ENCODE measurements at regions not wholly inside any gene's neighbourhood (a gene's known extent, or its start where the extent isn't known, plus 50 kb on each side); places are given as distances from the start of the nearest gene placed in this dataset.

GRCh38 chr6:139522511-139523220 is 148.2 kb upstream of the CITED2 start:
- no peak overlapping the region for H3K27ac ChIP-seq
- H3K36me3 ChIP-seq (replicated peaks; ENCODE audit: insufficient read depth, low read depth), result no peaks in the 10 kb centered on the region
- no peaks in the 10 kb centered on the region for H4K20me1 ChIP-seq (ENCODE audit: insufficient read depth, poor library complexity, severe bottlenecking)
- no peaks in the 10 kb centered on the region for H3K9me3 ChIP-seq (ENCODE audit: low read depth)
- H3K9me2 ChIP-seq (replicated peaks; ENCODE audit: insufficient read depth), result no peaks in the 10 kb centered on the region
- H3K79me2 ChIP-seq, result no peaks in the 10 kb centered on the region
- no peak overlapping the region for H2AFZ ChIP-seq
- no peak for DNase-seq (ENCODE audit: low spot score)
- no peak overlapping the region for H3K4me2 ChIP-seq
- TF ChIP-seq EZH2 (IDR thresholded peaks at IDR 0.05; ENCODE audit: borderline replicate concordance), result no peak
- no peak for TF ChIP-seq EZH2phosphoT487 (IDR thresholded peaks at IDR 0.05; ENCODE audit: low read depth, severe bottlenecking, unreplicated experiment)
- TF ChIP-seq, protein P1, sequence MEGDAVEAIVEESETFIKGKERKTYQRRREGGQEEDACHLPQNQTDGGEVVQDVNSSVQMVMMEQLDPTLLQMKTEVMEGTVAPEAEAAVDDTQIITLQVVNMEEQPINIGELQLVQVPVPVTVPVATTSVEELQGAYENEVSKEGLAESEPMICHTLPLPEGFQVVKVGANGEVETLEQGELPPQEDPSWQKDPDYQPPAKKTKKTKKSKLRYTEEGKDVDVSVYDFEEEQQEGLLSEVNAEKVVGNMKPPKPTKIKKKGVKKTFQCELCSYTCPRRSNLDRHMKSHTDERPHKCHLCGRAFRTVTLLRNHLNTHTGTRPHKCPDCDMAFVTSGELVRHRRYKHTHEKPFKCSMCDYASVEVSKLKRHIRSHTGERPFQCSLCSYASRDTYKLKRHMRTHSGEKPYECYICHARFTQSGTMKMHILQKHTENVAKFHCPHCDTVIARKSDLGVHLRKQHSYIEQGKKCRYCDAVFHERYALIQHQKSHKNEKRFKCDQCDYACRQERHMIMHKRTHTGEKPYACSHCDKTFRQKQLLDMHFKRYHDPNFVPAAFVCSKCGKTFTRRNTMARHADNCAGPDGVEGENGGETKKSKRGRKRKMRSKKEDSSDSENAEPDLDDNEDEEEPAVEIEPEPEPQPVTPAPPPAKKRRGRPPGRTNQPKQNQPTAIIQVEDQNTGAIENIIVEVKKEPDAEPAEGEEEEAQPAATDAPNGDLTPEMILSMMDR (IDR thresholded peaks at IDR 0.05; ENCODE audit: poor library complexity), result no peak
- H3K27me3 ChIP-seq, result no peaks in the 10 kb centered on the region
- 80% methylated on average over 3 of the region's 3 CpGs for WGBS (ENCODE audit: low lambda C conversion rate, missing lambda C conversion rate)
- H3K4me3 ChIP-seq, result no peak overlapping the region
- H3K4me1 ChIP-seq (ENCODE audit: insufficient read depth), result no peaks in the 10 kb centered on the region

- Histone ChIP-seq H3K79me2 (no peaks in the 10 kb centered on the region), H3K4me1 (ENCODE audit: insufficient read depth) (no peaks in the 10 kb centered on the region), H4K20me1 (ENCODE audit: insufficient read depth, poor library complexity, severe bottlenecking) (no peaks in the 10 kb centered on the region), H3K4me3 (no peak overlapping the region), H3K27me3 (no peaks in the 10 kb centered on the region), H3K4me2 (no peak overlapping the region), H3K36me3 (replicated peaks; ENCODE audit: insufficient read depth, low read depth) (no peaks in the 10 kb centered on the region), H2AFZ (no peak overlapping the region), H3K9me3 (ENCODE audit: low read depth) (no peaks in the 10 kb centered on the region), H3K9me2 (replicated peaks; ENCODE audit: insufficient read depth) (no peaks in the 10 kb centered on the region), H3K27ac (no peak overlapping the region)
- DNase-seq (ENCODE audit: low spot score), result no peak
- 94% methylated on average over 3 of the region's 3 CpGs for WGBS (ENCODE audit: low lambda C conversion rate, missing lambda C conversion rate)
- TF ChIP-seq EZH2phosphoT487 (IDR thresholded peaks at IDR 0.05; ENCODE audit: low read depth, severe bottlenecking, unreplicated experiment) (no peak), EZH2 (IDR thresholded peaks at IDR 0.05; ENCODE audit: borderline replicate concordance) (no peak)
- TF ChIP-seq, protein P1 (IDR thresholded peaks at IDR 0.05; ENCODE audit: poor library complexity), result no peak
These were observed 146.9 kb upstream of the CITED2 start for GRCh38 chr6:139521338-139521737.

DNA sequence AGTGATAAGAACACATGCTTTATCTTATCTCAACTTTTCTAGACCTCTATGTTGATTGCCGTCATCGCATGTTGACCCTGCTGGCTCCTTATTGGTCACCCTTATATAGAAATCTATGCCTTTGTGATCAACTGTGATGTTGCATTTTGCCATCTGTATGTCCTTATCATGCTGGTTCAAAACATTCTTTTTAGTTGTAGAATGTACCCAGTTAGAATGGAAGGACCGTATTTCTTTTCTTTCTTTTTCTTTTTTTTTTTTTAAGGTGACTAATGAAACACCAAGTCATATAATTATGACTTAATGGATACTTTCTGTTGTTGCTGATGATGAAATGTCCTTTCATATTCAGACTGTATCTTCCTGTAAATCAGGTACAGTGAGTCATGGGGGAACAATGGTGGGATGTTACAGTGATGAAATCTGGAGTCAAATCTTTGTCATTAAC is 145.9 kb upstream of the CITED2 start:
- Histone ChIP-seq H3K4me3 (no peak overlapping the region), H3K9me3 (ENCODE audit: low read depth) (no peaks in the 10 kb centered on the region), H2AFZ (no peak overlapping the region), H3K4me1 (ENCODE audit: insufficient read depth) (no peaks in the 10 kb centered on the region), H3K4me2 (no peak overlapping the region), H3K79me2 (no peaks in the 10 kb centered on the region), H3K27me3 (no peaks in the 10 kb centered on the region), H3K36me3 (replicated peaks; ENCODE audit: insufficient read depth, low read depth) (no peaks in the 10 kb centered on the region), H4K20me1 (ENCODE audit: insufficient read depth, poor library complexity, severe bottlenecking) (no peaks in the 10 kb centered on the region), H3K27ac (peak overlapping the region; percentile 18), H3K9me2 (replicated peaks; ENCODE audit: insufficient read depth) (no peaks in the 10 kb centered on the region)
- no peak for DNase-seq (ENCODE audit: low spot score)
- TF ChIP-seq EZH2 (IDR thresholded peaks at IDR 0.05; ENCODE audit: borderline replicate concordance) (no peak), EZH2phosphoT487 (IDR thresholded peaks at IDR 0.05; ENCODE audit: low read depth, severe bottlenecking, unreplicated experiment) (no peak)
- TF ChIP-seq, protein P1 (IDR thresholded peaks at IDR 0.05; ENCODE audit: poor library complexity), result no peak
- WGBS (ENCODE audit: low lambda C conversion rate, missing lambda C conversion rate), result 68% methylated on average over 3 of the region's 3 CpGs

All from hepatocyte (in vitro differentiated cells).